ENCODE measurements at regions not wholly inside any gene's neighbourhood (a gene's known extent, or its start where the extent isn't known, plus 50 kb on each side); places are given as distances from the start of the nearest gene placed in this dataset.
"Not testable (repeated sequence)": the region's sequence is repeated elsewhere in the genome, so short reads cannot be mapped to it uniquely, and the experiment has no call there.

DNA sequence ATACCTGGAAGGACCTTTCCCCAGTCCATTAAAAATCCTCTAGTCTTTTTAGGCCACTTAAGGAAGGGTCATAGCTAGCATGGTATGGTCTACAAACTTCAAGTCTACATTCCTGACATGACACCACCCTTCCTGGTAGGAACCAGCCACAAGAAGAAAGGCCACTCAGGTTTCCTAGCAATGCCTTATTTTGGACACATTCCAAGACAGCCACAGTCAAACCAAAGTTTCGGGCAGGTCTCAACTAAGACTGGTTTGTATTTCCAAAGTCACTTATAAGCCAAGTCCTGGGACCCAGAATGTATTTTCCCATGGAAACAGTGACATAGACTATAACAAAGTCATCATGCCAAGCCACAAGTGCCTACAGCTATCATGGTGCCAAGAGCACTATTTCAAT, 50.6 kb upstream of the SLC44A3 start:
- no peak for DNase-seq (ENCODE audit: low read depth)

DNA sequence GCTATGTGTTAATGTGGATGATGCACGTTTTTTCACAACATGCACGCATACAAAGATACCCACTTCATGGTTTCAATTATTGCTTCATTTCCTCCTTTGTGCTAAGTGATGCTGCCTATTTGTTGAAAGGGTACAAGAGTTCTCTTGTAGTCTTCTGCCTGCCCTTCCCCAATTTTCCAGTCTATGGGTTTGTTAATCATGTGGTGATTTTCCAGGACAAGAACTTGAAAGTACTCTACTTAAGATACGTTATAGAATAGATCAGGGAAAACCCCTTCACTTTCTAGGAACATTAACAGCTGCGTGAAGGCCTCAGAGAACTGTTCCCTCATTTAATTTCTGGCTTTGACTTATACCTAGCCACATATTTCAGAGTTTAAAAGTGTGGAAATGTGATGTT, 52.1 kb upstream of the SLC44A3 start:
- DNase-seq (ENCODE audit: low read depth): no peak

DNA sequence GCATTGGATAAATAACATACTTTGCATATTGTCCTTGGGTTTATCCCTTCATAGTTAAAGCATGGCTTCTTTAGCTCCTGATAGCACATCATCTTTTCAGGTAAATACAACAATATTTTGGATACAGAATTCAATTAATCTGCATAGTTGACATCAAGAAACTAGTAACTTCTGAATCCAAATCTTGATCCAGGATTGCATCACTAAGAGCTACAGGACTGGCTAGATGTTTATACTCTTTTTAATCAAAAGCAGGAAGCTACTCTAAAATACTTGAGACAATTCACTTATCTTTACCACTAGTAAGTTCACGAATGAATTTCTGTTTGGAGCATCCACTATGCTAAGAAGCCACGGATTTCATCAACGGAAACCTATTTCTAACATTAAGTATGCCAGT, 54.2 kb upstream of the SLC44A3 start:
- DNase-seq (ENCODE audit: low read depth): no peak

DNA sequence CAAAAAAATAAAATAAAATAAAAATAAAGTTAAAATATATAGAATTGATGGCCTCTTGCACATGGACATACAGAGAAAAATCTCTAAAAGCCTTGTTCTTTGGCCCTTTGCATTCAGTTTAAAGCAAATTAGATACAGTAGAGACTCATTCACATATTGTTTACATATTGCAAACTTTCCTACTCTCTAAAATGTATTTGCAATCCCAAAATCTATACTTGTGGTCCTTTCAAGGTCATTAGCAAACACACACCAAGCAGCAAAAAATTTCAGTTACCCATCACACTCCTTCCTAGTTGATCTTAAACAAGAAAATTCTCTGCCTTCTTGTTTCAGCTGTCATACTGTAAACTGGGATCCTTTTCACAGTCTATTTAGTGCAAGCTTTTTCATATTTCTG, 61.0 kb upstream of the SLC44A3 start:
- DNase-seq (ENCODE audit: low read depth): no peak

DNA sequence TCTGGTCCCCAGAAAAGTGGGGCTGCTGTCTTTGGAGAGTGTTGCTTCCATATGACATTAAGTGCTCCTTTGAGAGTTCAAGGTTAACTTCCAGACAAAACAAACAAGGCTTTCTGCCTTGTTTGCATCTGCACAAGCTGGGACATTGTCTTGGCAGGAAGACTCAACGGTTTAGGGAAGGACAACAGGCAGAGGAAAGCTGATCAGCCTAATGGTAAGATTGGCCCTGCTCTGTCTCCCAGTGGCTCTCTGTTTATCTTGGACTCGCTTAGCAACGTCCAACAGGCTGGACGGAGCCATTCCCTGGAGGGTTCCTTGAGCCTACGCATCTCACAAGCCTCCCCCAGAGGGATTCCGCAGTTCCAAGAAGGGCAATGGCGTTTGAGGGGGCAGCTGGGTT, 62.2 kb upstream of the SLC44A3 start:
- no peak for DNase-seq (ENCODE audit: low read depth)

DNA sequence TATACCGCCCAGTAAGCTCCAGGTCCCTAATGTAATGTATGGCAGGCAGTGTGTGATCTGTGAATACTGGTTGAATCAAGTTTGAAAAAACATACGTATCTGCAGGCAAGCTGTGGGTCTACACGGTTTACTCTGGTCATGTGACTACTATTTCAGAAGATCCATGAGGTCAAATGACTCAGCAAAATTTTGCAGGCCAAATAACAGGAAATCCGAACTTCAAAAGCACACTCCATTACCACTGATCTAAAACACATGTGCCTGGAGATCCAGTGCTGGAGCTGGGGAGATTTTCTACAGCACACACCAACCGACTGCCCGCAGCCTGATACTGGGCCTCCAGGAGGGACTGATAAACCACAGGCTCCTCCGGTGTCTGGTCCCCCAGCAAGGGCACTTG, 64.5 kb upstream of the SLC44A3 start:
- no peak for DNase-seq (ENCODE audit: low read depth)

DNA sequence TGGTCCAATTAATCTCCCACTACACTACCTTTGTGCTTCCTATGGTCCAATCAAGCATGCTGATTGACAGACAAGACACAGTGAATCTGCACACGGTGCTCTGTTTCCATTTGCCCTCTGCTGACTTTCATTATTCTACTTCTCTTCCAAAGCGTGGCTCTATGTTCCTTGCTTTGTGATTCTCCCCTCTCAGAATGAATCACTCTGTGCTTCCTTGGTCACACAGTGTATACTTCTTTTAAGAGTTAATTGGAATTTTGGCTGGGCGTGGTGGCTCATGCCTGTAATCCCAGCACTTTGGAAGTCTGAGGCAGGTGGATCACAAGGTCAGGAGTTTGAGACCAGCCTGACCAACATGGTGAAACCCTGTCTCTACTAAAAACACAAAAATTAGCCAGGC, 65.1 kb upstream of the SLC44A3 start:
- DNase-seq (ENCODE audit: low read depth): not testable (repeated sequence)

DNA sequence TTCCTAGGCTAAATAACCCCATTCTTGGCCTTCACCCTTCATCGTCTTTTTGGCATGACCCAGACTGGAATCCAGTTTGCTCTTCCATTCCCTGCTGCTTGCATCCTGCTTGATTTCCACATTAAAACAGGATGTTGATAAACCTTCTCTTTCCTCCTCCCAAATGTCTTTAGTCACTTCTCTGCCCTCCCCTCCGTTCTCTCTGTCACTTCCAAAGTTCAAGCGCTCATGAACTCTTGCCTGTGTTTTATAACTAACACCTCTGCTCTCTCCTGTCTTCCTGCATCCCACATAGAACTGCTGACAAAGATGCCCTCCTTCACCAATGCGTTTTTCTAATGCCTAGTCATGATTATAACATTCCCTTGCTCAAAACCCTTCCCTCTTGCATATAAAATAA, 65.6 kb upstream of the SLC44A3 start:
- no peak for DNase-seq (ENCODE audit: low read depth)

DNA sequence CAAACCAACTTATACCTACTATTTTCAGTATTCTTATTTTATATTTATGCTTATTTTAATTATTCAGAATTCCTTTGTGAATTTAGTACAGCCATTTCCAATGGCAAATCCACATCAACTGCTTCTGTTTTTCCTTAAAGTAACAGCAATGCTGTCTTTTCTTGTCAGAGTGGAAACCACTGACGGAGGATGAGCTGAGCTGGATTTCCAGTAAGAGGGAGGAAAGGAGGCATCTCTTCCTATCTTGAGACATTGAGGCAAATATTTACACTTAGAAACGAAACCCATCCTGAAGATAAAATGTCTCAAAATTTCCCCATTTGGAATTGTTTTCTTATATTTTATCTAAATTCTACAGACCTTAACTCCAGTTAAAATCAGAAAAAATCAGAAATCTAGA, 66.1 kb upstream of the SLC44A3 start:
- DNase-seq (ENCODE audit: low read depth): no peak

DNA sequence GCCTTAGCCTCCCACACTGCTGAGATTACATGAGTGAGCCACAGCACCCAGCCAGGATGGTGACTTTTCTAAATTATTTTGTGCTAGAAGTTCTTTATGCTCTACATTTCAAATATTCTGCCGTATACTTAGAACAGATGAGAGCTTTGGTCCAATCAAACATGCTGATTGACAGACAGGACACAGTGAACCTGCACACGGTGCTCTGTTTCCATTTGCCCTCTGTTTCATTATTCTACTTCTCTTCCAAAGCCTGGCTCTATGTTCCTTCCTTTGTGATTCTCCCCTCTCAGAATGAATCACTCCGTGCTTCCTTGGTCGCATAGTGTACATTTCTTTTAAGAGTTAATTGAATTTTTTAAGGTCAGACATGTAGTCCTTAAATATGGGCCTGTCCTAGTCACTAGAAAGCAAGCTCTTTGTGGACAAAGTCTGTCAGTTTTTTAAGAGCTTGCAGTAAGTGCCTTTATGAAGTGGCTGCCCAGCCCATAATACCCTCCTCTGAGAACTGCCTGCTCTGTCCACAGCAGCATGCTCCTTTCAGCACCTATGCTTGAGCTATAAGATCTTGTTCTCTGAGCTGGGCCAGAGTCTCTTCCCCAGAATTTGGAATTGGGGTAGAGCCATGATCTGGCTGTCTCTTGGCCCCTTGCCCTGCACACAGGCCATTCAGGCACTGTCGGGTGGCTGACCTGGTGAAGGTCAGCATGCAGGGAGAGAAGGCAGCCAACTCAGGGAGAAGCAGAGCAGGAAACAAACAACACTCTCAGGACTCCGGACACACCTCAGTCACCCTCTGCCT, 66.8 kb upstream of the SLC44A3 start:
- DNase-seq (ENCODE audit: low read depth): no peak

DNA sequence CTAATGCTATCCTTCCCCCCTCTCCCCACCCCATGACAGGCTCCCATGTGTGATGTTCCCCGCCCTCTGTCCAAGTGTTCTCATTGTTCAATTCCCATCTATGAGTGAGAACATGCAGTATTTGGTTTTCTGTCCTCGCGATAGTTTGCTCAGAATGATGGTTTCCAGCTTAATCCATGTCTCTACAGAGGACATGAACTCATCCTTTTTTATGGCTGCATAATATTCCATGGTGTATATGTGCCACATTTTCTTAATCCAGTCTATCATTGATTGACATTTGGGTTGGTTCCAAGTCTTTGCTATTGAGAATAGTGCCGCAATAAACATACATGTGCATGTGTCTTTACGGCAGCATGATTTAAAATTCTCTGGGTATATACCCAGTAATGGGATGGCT, 68.7 kb upstream of the SLC44A3 start:
- DNase-seq (ENCODE audit: low read depth): not testable (repeated sequence)

DNA sequence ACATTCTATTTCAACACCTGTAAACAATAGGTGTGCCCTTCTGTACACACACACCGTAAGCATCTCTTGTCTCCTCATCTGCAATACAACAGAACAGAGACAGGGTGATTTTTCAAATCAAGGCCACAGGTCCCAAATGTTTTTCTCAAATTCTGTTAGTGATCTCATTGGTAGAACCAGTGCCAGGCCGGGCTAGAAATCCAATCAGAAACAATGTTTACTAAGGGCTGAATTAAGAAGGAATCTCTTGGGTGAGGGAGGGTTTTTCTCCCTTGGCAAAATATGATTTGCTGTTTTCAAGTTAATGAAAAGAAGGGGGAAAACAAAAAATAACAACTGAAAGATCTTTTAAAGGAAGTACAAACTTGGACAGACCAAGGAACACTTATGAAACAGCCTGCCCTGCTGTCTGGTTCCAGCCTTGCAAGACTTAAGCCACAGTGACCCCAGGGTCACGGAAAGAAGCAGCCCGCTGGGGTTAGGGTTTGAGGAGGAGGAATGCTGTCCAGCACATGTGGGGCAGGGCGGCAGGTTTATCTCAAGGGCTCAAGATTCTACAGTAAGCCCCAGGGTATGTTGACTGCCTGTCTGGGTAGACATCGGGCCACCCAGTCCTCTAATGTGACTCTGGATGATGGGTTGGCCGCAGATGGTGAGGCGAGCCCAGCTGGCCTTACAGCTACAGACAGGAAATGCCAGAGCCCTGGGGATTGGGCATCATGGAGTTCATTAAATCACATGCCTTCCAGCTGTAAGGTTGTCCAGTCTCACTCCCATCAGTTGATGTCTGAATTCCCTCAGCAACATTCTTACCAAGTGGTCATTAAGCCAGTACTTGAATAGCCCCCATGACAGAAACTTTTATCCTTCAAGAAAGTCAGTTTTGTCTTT, 73.3 kb upstream of the SLC44A3 start:
- DNase-seq (ENCODE audit: low read depth): no peak

DNA sequence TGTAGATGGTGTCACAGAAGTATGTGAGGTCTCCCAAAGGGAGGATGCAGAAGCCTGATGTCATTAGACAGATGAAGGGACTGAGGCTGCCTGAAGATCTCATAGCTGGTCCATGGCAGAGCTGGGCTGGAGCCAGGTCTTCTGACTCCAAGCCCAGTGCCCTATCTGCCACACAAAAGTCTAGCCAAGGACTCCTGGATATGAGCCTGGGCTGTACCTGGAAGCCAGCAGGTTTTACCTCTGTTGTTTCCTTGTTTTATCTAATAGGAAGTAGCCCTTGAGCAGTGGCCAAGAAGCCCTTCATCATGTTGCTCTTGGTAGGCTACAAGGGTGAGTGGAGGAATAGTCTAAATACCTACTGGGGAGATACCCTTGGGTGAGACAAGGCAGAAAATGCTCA, 74.4 kb upstream of the SLC44A3 start:
- no peak for DNase-seq (ENCODE audit: low read depth)

DNA sequence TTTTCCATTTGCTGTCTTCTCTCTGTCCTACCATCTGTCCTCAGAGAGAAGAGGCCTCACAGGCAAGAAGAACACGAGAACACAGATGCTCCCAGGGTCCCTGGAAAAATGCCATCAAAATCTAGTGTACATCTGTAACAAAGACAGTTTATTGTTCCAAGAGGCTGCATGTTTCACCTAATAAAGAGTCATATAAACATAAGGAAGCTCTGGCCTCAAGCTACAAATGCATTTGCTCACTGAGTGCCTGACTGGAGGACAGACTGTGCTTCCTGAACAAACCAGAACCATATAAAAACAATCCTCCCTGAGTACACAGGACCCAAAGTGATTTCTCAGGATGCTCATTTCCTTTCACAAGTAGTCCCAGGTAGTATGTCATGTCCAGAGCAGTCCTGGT, 76.3 kb upstream of the SLC44A3 start:
- no peak for DNase-seq (ENCODE audit: low read depth)

DNA sequence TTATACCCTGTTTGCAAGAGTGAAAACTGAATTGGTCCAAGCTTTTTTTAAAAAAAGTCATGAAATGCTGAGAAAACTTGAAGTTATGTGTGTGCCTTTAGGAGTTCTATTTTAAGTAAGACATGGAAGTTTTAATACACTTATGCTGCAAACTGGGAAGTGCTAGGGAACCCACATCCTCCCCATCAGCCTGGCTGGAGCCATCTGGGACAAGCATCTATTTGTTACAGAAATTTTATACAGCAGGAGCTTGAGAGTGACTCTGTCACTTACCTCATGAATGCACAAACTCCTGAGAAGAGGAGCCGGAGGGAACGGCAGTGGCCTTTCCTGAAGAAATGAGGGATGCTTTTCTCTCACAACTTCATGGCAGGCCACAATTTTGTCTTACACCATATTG, 78.2 kb upstream of the SLC44A3 start:
- DNase-seq (ENCODE audit: low read depth): no peak

DNA sequence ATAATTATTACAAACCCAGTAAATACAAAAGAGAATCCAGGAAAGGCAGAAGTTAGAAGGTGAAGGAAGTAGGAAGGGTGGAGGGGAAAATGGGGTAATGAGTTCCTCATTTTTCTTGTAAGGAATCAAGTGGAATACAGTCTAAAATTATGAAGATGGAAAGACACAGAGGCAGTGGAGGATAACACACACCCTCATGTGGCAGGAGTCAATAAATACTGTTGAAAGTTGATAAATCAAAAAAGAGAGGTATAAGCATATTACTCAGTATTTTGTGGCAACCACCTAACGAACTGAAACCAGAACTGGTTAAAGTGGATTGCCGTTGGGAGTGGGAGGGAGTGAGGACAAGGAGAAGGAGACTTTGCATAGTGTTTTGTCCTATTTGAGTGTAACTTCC, 78.6 kb upstream of the SLC44A3 start:
- no peak for DNase-seq (ENCODE audit: low read depth)

DNA sequence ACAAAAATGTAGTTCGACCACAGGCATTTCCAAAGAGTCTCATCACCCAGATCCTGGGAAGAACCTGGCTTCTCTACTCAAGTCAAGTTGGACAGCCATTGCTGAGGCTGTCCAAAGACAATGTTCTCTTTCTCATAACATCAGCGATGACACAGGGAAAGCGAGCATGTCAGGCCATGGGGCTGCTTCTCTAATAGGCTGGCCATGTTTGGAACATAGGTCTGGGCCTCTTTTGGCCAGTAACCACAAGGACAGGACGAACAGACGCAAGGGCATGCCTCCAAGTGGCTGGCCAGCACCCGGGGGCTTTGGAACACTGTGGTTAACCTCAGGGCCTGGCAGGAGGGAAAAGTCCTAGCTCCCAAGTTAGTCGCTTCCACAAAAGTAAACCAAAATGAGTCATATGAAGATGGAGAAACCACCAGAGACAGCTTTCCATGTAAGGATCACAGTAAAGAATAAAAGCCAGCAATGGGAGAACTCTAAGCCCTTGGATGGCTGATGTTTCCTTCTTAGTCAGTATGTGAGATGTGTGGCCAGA, 80.6 kb upstream of the SLC44A3 start:
- DNase-seq (ENCODE audit: low read depth): no peak

DNA sequence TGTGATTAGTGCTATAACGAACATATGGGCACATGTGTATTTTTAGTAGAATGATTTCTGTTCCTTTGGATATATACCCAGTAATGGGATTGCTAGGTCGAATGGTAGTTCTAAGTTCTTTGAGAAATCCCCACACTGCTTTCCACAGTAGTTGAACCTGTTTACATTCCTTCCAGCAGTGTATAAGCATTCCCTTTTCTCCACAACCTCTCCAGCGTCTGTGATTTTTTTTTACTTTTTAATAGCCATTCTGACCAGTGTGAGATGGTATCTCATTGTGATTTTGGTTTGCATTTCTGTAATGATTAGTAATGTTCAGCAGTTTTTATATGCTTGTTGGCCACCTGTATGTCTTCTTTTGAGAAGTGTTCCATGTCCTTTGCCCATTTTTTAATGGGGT, 81.8 kb upstream of the SLC44A3 start:
- no peak for DNase-seq (ENCODE audit: low read depth)

DNA sequence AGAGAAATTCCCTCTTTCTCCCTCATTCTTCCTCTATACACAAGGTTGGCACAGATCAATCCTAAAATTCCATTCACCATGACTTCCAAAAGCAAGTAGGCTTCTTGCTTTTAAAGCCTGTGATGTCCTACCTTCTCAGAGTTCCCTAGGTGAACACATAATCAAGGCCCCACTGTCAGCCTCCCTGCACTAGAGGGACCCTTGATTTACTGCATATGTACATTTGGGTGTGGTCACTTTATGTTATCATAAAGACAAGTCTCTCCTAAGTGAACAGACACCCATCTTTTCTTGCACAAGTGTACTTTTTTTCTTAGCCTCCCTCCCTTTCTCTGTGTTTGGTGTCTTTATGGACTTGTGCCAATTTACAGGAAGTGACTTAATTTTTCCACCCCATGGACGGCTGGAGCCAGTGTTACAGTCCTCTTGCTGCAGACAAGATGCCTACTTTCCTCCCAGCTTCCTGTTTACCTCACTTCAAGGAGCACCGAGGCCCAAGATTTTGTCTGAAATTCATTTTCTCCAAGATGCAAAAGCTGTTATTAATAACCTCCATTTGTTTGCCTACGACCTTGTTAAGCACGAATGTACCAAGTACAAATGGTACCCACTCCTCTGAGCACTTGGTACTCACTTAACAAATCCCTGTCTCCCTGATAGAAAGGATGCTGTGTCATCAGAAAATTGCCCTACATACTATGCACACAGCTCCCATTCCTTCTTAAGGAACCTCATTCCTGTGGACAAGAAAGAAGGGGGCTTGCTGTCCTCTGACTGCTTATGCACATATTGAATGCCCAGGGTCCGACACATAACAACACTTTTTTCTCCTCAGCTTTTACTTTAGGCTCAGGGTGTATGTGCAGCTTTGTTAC, 82.8 kb upstream of the SLC44A3 start:
- DNase-seq (ENCODE audit: low read depth): no peak

DNA sequence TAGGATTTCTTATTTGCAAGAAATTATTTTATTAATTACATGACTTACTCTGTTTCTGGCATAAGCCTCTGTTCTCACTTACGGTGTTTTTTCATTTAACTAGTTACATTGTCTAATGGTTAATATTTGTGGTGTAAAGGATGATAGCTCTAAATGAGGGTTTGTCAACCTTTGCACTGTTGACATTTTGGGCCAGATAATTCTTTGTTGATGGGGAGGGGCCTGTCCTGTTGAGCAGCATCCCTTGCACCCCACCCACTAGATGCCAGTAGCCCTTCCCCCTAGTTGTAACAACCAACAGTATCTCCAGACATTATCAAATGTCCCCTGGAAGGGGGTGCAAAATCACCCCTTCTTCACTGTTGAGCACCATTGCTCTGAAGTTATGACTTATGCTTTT, 83.6 kb upstream of the SLC44A3 start:
- no peak for DNase-seq (ENCODE audit: low read depth)

DNA sequence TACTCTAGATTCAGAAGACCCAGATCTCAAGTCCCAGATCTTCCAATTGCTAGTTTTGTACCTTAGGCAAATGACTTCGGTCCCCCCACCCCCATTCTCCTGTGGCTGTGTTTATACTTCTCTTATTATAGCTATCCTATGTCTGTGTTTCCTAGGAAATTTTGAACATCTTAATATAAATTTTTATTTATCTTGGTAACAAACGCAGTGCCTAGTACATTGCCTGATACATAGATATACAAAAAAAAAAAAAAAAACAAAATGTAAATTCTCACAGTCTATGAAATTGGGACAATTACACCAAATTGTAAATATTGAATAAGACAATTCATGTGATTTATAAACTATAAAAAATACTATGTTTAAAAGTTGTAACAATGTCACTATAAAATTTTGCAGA, 84.1 kb upstream of the SLC44A3 start:
- no peak for DNase-seq (ENCODE audit: low read depth)
